ENCODE measurements at regions not wholly inside any gene's neighbourhood (a gene's known extent, or its start where the extent isn't known, plus 50 kb on each side); places are given as distances from the start of the nearest gene placed in this dataset.

DNA sequence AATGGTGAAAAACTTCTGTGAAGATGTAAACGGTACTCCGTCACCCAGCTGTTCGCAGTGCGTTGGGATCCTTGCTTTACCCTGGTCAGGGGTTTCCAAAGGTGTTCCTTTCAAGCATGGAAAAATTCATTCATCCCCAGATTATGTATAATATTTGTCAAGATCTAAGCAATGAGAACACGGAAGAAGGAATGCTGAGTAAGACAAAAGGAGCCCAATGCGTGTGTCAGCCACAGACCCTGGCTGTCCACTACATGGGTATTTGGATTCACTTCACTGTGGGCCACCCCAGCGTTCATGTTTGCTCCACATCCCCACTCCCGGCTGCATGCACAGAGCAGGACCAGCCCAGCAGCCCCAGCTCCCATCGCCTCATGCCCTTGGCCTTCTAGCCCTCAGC, 241.3 kb upstream of the CELF2 start:
- FAIRE-seq (no peak), DNase-seq (no peak)
- H3K4me3 ChIP-seq (ENCODE audit: low read length in 3 of 3): no peak overlapping the region
- intact Hi-C loops (cut with DNase I): no loop called here
- no peaks in the 10 kb centered on the region for H3K9me3 ChIP-seq (ENCODE audit: control insufficient read depth in 2 of 3, insufficient read depth in 1 of 3, low read length in 3 of 3)
- H3K27me3 ChIP-seq (ENCODE audit: control insufficient read depth, insufficient read depth, low read length): no peaks in the 10 kb centered on the region
- no peak overlapping the region for H3K9ac ChIP-seq (ENCODE audit: low read length in 3 of 3)
- H3K27ac ChIP-seq (ENCODE audit: low read depth in 2 of 2, low read length in 2 of 2): no peak overlapping the region
- TF ChIP-seq, protein P1, sequence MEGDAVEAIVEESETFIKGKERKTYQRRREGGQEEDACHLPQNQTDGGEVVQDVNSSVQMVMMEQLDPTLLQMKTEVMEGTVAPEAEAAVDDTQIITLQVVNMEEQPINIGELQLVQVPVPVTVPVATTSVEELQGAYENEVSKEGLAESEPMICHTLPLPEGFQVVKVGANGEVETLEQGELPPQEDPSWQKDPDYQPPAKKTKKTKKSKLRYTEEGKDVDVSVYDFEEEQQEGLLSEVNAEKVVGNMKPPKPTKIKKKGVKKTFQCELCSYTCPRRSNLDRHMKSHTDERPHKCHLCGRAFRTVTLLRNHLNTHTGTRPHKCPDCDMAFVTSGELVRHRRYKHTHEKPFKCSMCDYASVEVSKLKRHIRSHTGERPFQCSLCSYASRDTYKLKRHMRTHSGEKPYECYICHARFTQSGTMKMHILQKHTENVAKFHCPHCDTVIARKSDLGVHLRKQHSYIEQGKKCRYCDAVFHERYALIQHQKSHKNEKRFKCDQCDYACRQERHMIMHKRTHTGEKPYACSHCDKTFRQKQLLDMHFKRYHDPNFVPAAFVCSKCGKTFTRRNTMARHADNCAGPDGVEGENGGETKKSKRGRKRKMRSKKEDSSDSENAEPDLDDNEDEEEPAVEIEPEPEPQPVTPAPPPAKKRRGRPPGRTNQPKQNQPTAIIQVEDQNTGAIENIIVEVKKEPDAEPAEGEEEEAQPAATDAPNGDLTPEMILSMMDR (IDR thresholded peaks at IDR 0.05; ENCODE audit: borderline replicate concordance, extremely low read depth, insufficient read depth): no peak
- no peaks in the 10 kb centered on the region for H3K36me3 ChIP-seq (ENCODE audit: control insufficient read depth in 2 of 3, insufficient read depth in 3 of 3, low read length in 3 of 3)
- H3K4me1 ChIP-seq (ENCODE audit: control insufficient read depth in 2 of 3, insufficient read depth in 2 of 3, low read depth in 1 of 3, low read length in 3 of 3): no peaks in the 10 kb centered on the region

DNA sequence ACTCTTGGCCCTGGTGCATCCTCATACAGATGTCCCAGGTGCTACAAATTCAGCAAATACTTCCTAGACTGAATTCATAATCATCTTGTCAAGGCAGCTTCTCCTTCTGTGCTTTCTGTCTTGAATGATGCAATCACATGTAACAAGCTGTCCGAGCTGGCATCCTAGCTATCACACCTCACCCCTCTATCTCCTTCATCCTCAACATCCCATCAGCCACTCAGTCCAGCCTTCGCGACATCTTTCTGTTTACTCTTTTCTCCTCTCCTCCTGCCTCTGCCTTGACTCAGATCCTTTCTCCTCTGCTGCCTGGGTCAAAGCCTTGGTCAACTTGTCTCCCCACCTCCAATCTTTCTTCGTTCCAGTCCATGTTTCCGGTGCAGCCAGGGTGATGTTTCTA, 240.4 kb upstream of the CELF2 start:
- no peak overlapping the region for H3K27ac ChIP-seq (ENCODE audit: low read depth in 2 of 2, low read length in 2 of 2)
- H3K4me1 ChIP-seq (ENCODE audit: control insufficient read depth in 2 of 3, insufficient read depth in 2 of 3, low read depth in 1 of 3, low read length in 3 of 3): no peaks in the 10 kb centered on the region
- intact Hi-C loops (cut with DNase I): no loop called here
- H3K4me3 ChIP-seq (ENCODE audit: low read length in 3 of 3): no peak overlapping the region
- H3K9ac ChIP-seq (ENCODE audit: low read length in 3 of 3): no peak overlapping the region
- FAIRE-seq (no peak), DNase-seq (no peak)
- no peaks in the 10 kb centered on the region for H3K36me3 ChIP-seq (ENCODE audit: control insufficient read depth in 2 of 3, insufficient read depth in 3 of 3, low read length in 3 of 3)
- no peaks in the 10 kb centered on the region for H3K9me3 ChIP-seq (ENCODE audit: control insufficient read depth in 2 of 3, insufficient read depth in 1 of 3, low read length in 3 of 3)
- H3K27me3 ChIP-seq (ENCODE audit: control insufficient read depth, insufficient read depth, low read length): no peaks in the 10 kb centered on the region
- TF ChIP-seq, protein P1 (IDR thresholded peaks at IDR 0.05; ENCODE audit: borderline replicate concordance, extremely low read depth, insufficient read depth): no peak

DNA sequence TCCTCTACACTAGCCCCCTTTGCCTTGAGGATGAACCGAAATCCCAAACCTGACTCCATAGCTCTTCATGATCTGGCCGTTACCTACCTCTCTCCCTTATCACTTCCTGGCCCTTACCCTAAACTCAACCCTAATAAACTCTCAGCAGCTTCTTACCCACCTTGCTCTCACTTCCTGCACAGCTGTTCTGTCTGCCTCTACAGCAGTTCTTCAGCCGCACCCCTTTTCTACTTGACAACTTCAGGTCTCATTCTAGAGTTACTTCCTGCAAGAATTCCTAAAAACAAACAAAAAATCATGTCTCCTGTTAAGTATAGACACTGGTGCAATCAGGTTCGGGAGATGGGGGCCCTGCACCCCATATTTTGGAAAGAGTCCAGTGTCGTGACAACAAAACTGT, 239.9 kb upstream of the CELF2 start:
- no peaks in the 10 kb centered on the region for H3K9me3 ChIP-seq (ENCODE audit: control insufficient read depth in 2 of 3, insufficient read depth in 1 of 3, low read length in 3 of 3)
- H3K36me3 ChIP-seq (ENCODE audit: control insufficient read depth in 2 of 3, insufficient read depth in 3 of 3, low read length in 3 of 3): no peaks in the 10 kb centered on the region
- FAIRE-seq: no peak
- no peak for DNase-seq
- H3K9ac ChIP-seq (ENCODE audit: low read length in 3 of 3): no peak overlapping the region
- H3K27me3 ChIP-seq (ENCODE audit: control insufficient read depth, insufficient read depth, low read length): no peaks in the 10 kb centered on the region
- intact Hi-C loops (cut with DNase I): no loop called here
- TF ChIP-seq, protein P1 (IDR thresholded peaks at IDR 0.05; ENCODE audit: borderline replicate concordance, extremely low read depth, insufficient read depth): no peak
- no peak overlapping the region for H3K4me3 ChIP-seq (ENCODE audit: low read length in 3 of 3)
- H3K4me1 ChIP-seq (ENCODE audit: control insufficient read depth in 2 of 3, insufficient read depth in 2 of 3, low read depth in 1 of 3, low read length in 3 of 3): no peaks in the 10 kb centered on the region
- no peak overlapping the region for H3K27ac ChIP-seq (ENCODE audit: low read depth in 2 of 2, low read length in 2 of 2)

DNA sequence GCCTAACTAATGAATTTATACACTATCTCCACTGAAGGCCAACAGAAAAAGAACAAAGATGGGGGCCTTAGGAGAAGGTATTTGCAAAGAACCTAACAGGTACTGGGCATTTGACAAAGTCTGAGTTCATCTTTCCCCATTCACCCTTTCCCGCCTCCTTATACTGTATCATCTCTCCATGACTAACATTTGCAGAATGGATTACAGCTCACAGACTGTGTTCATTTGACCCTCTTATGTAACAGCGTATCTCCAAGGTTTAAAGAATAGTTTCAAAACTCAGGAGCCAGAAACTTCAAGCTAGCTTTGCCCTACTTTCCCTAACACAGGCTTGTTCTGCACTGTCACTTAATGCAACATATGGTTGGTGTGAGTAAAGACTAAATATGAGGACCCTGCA, 238.7 kb upstream of the CELF2 start:
- H3K36me3 ChIP-seq (ENCODE audit: control insufficient read depth in 2 of 3, insufficient read depth in 3 of 3, low read length in 3 of 3): no peaks in the 10 kb centered on the region
- H3K9ac ChIP-seq (ENCODE audit: low read length in 3 of 3): no peak overlapping the region
- FAIRE-seq: no peak
- no peak overlapping the region for H3K27ac ChIP-seq (ENCODE audit: low read depth in 2 of 2, low read length in 2 of 2)
- TF ChIP-seq, protein P1 (IDR thresholded peaks at IDR 0.05; ENCODE audit: borderline replicate concordance, extremely low read depth, insufficient read depth): no peak
- DNase-seq: no peak
- H3K9me3 ChIP-seq (ENCODE audit: control insufficient read depth in 2 of 3, insufficient read depth in 1 of 3, low read length in 3 of 3): no peaks in the 10 kb centered on the region
- no peaks in the 10 kb centered on the region for H3K4me1 ChIP-seq (ENCODE audit: control insufficient read depth in 2 of 3, insufficient read depth in 2 of 3, low read depth in 1 of 3, low read length in 3 of 3)
- no peak overlapping the region for H3K4me3 ChIP-seq (ENCODE audit: low read length in 3 of 3)
- intact Hi-C loops (cut with DNase I): no loop called here
- no peaks in the 10 kb centered on the region for H3K27me3 ChIP-seq (ENCODE audit: control insufficient read depth, insufficient read depth, low read length)

Data from kidney (tissue), 13 donors.